ENCODE measurements at regions not wholly inside any gene's neighbourhood (a gene's known extent, or its start where the extent isn't known, plus 50 kb on each side); places are given as distances from the start of the nearest gene placed in this dataset.

- TF ChIP-seq POLR2A (IDR thresholded peaks at IDR 0.05) (no peak), CTCF (IDR thresholded peaks at IDR 0.05) (no peak), EP300 (IDR thresholded peaks at IDR 0.05) (no peak)
Observed at GRCh38 chr3:5376761-5377160, 189.3 kb downstream of the EDEM1 start.

Measured in stomach (tissue), 4 donors.